ENCODE measurements at regions not wholly inside any gene's neighbourhood (a gene's known extent, or its start where the extent isn't known, plus 50 kb on each side); places are given as distances from the start of the nearest gene placed in this dataset.
"Not testable (repeated sequence)": the region's sequence is repeated elsewhere in the genome, so short reads cannot be mapped to it uniquely, and the experiment has no call there.

DNA sequence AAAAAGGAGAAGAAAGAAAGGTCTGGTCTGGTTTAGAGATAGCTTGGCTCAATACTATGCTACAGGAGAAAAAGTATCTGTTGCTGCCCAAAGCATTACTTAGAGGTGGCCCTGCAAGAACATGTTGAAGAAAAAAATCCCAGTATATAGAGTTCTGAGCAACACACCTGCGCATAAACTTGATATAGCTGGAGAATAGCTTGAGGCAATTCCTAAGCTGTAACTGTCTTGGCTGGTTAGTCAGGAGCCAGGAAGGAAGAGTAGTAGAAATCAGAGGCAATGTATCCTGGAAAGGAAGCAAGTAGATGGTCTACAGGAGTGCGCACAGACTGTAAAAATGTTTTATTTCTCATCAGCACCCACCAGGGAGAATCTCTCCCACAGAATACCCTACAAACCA, 209.7 kb downstream of the SLITRK1 start:
- TF ChIP-seq, protein P1, sequence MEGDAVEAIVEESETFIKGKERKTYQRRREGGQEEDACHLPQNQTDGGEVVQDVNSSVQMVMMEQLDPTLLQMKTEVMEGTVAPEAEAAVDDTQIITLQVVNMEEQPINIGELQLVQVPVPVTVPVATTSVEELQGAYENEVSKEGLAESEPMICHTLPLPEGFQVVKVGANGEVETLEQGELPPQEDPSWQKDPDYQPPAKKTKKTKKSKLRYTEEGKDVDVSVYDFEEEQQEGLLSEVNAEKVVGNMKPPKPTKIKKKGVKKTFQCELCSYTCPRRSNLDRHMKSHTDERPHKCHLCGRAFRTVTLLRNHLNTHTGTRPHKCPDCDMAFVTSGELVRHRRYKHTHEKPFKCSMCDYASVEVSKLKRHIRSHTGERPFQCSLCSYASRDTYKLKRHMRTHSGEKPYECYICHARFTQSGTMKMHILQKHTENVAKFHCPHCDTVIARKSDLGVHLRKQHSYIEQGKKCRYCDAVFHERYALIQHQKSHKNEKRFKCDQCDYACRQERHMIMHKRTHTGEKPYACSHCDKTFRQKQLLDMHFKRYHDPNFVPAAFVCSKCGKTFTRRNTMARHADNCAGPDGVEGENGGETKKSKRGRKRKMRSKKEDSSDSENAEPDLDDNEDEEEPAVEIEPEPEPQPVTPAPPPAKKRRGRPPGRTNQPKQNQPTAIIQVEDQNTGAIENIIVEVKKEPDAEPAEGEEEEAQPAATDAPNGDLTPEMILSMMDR (IDR thresholded peaks at IDR 0.05) = no peak
- H3K4me3 ChIP-seq = no peak overlapping the region
- WGBS, 3 donors = 75 to 92% (median 90%) methylated on average over 2 of the region's 2 CpGs
- no peaks in the 10 kb centered on the region for H3K36me3 ChIP-seq (ENCODE audit: insufficient read depth in 1 of 2, low read depth in 1 of 2)
- no peak for ATAC-seq
- no peak overlapping the region for H3K27ac ChIP-seq
- H3K4me1 ChIP-seq = no peaks in the 10 kb centered on the region
- intact Hi-C loops (cut with DNase I) = no loop called here
- H3K9me3 ChIP-seq = no peaks in the 10 kb centered on the region
- H3K27me3 ChIP-seq (ENCODE audit: insufficient read depth in 3 of 3, low read length in 2 of 3) = no peaks in the 10 kb centered on the region
- DNase-seq = no peak

DNA sequence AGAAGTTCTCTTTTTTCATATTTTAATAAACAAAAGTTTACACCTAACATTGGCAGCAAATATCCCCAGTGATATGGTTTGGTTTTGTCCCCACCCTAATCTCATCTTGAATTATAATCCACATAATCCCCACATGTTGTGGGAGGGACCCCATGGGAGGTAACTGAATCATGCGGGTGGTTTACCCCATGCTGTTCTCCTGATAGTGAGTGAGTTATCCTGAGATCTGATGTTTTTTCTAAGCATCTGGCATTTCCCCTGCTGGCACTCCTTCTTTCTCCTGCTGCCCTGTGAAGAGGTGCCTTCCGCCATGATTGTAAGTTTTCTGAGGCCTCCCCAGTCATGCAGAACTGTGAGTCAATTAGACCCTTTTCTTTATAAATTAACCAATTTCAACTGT, 214.7 kb downstream of the SLITRK1 start:
- WGBS, 3 donors = 92 to 100% (median 94%) methylated on average over 2 of the region's 2 CpGs
- Histone ChIP-seq H3K36me3 (ENCODE audit: insufficient read depth in 1 of 2, low read depth in 1 of 2) (no peaks in the 10 kb centered on the region), H3K27ac (no peak overlapping the region), H3K9me3 (no peaks in the 10 kb centered on the region), H3K4me1 (no peaks in the 10 kb centered on the region), H3K27me3 (ENCODE audit: insufficient read depth in 3 of 3, low read length in 2 of 3) (no peaks in the 10 kb centered on the region), H3K4me3 (no peak overlapping the region)
- ATAC-seq (no peak), DNase-seq (no peak)
- intact Hi-C loops (cut with DNase I) = no loop called here
- TF ChIP-seq, protein P1 (IDR thresholded peaks at IDR 0.05) = no peak

DNA sequence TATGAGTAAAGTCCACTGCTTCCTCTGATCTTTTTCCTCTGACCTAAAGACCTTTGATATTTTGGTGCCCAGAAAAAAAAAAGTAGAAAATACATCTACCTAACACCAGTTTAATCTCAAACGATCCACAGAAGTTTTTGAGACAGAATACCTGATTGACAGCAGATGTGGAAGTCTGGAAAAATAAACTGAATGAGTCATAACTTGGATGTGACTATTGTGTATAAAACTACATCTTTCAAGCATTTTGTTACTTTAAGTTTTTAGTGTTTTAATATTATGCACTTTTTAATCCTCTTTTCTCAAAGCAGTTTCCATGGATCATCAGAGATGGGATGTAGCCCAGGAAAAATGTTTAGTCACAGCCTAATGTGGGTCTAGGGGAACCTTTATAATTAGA, 216.1 kb downstream of the SLITRK1 start:
- Histone ChIP-seq H3K36me3 (ENCODE audit: insufficient read depth in 1 of 2, low read depth in 1 of 2) (no peaks in the 10 kb centered on the region), H3K27me3 (ENCODE audit: insufficient read depth in 3 of 3, low read length in 2 of 3) (no peaks in the 10 kb centered on the region), H3K27ac (no peak overlapping the region), H3K4me3 (no peak overlapping the region), H3K4me1 (no peaks in the 10 kb centered on the region), H3K9me3 (no peaks in the 10 kb centered on the region)
- DNase-seq (no peak), ATAC-seq (no peak)
- 22 to 34% (median 31%) methylated on average over 1 of the region's 1 CpG for whole genome bisulfite sequencing, 3 donors
- intact Hi-C loops (cut with DNase I) = no loop called here
- TF ChIP-seq, protein P1 (IDR thresholded peaks at IDR 0.05) = no peak

DNA sequence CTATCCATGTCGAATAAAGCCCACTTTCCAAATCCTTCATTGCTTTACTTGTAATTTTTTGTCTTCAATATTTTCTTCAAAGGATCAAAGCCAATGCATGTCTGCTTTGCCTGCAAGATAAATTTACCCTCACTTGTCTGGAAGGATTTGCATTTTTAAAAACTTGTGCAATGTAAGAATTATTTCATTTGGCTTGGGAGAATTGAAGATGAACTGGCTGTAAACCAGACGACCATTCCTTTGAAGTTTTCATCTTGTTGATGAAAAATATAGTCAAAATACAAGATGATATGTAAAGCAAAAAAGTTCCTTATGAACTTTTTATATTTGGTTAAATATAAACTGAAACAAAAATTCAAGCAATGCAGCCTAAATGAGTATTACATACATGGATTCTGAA, 225.0 kb downstream of the SLITRK1 start:
- TF ChIP-seq, protein P1 (IDR thresholded peaks at IDR 0.05) = no peak
- WGBS, 3 donors = 43 to 55% (median 48%) methylated on average over 2 of the region's 2 CpGs
- DNase-seq = no peak
- Histone ChIP-seq H3K9me3 (no peaks in the 10 kb centered on the region), H3K4me3 (no peak overlapping the region), H3K27ac (no peak overlapping the region), H3K27me3 (ENCODE audit: insufficient read depth in 3 of 3, low read length in 2 of 3) (no peaks in the 10 kb centered on the region), H3K36me3 (ENCODE audit: insufficient read depth in 1 of 2, low read depth in 1 of 2) (no peaks in the 10 kb centered on the region), H3K4me1 (no peaks in the 10 kb centered on the region)
- intact Hi-C loops (cut with DNase I) = no loop called here
- no peak for ATAC-seq

DNA sequence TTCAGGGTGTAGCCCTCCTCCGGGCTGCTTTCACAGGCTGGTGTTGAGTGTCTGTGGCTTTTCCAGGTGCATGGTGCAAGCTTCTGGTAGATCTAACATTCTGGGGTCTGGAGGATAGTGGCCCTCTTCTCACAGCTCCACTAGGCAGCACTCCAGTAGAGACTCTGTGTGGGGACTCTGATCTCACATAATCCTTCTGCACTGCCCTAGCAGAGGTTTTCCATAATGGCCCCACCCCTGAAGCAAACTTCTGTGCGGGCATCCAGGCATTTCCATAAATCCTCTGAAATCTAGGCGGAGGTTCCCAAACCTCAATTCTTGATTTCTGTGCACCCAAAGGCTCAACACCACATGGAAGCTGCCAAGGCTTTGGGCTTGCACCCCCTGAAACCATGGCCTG, 239.7 kb downstream of the SLITRK1 start:
- ATAC-seq; H3K4me3 ChIP-seq; intact Hi-C loops (cut with DNase I); DNase-seq; H3K36me3 ChIP-seq (ENCODE audit: insufficient read depth in 1 of 2, low read depth in 1 of 2); H3K4me1 ChIP-seq; H3K9me3 ChIP-seq; H3K27me3 ChIP-seq (ENCODE audit: insufficient read depth in 3 of 3, low read length in 2 of 3); H3K27ac ChIP-seq: not testable (repeated sequence)
- whole genome bisulfite sequencing, 3 donors = 77 to 91% (median 82%) methylated on average over 3 of the region's 3 CpGs
